Astrocyte (in vitro differentiated cells and primary cell): ENCODE measurements at regions not wholly inside any gene's neighbourhood (a gene's known extent, or its start where the extent isn't known, plus 50 kb on each side); places are given as distances from the start of the nearest gene placed in this dataset.

Experiments used
- DNase-seq: peaks from one replicate; pipeline ENCODE4 v3.0.0-alpha.2; 2010; ENCODE audit warnings: low read depth
- FAIRE-seq: peaks from 2 replicates; lab custom pipeline; 2011; peaks lifted over from hg19 to GRCh38; lab: Jason Lieb, UNC
- H2AFZ ChIP-seq: 2 replicates; pipeline ENCODE4 v1.6.0; 2012; ENCODE audit warnings: low read depth, low read length, inconsistent platforms
- H3K27ac ChIP-seq: 2 replicates; pipeline ENCODE4 v1.5.1; 2011; ENCODE audit warnings: low read depth, low read length, inconsistent platforms
- H3K27me3 ChIP-seq: 2 replicates; pipeline ENCODE4 v1.6.0; 2011; ENCODE audit warnings: low read length, inconsistent platforms; ENCODE audit not compliant: insufficient read depth
- H3K36me3 ChIP-seq: 2 replicates; pipeline ENCODE4 v1.5.1; 2011; ENCODE audit warnings: low read length, inconsistent platforms; ENCODE audit not compliant: insufficient read depth
- H3K4me1 ChIP-seq: 2 replicates; pipeline ENCODE4 v1.5.1; 2011; ENCODE audit warnings: low read length, inconsistent platforms; ENCODE audit not compliant: insufficient read depth
- H3K4me2 ChIP-seq: 2 replicates; pipeline ENCODE4 v1.6.0; 2012; ENCODE audit warnings: low read length, inconsistent platforms
- H3K4me3 ChIP-seq: 2 replicates; pipeline ENCODE4 v1.5.1; 2011; ENCODE audit warnings: low read depth, mild to moderate bottlenecking, low read length, inconsistent platforms; ENCODE audit not compliant: insufficient read depth
- H3K79me2 ChIP-seq: 2 replicates; pipeline ENCODE4 v1.6.0; 2012; ENCODE audit warnings: mild to moderate bottlenecking, low read length, inconsistent platforms; ENCODE audit not compliant: insufficient read depth
- H3K9ac ChIP-seq: 2 replicates; pipeline ENCODE4 v1.6.0; 2012; ENCODE audit warnings: mild to moderate bottlenecking, low read length, inconsistent platforms
- H3K9me3 ChIP-seq: 2 replicates; pipeline ENCODE4 v1.5.1; 2012; ENCODE audit warnings: low read depth, mild to moderate bottlenecking, low read length, inconsistent platforms; ENCODE audit not compliant: insufficient read depth
- H4K20me1 ChIP-seq: 2 replicates; pipeline ENCODE4 v1.6.0; 2012; ENCODE audit warnings: low read length, inconsistent platforms; ENCODE audit not compliant: insufficient read depth
- H3K27ac Mint-ChIP-seq: one replicate; pipeline ENCODE4 v1.8.0; 2021; ENCODE audit warnings: mild to moderate bottlenecking, mixed read lengths; ENCODE audit not compliant: unreplicated experiment
- H3K27me3 Mint-ChIP-seq: one replicate; pipeline ENCODE4 v1.8.0; 2021; ENCODE audit warnings: low read depth, mixed read lengths; ENCODE audit not compliant: unreplicated experiment
- H3K36me3 Mint-ChIP-seq: one replicate; pipeline ENCODE4 v1.8.0; 2021; ENCODE audit warnings: low read depth, mixed read lengths; ENCODE audit not compliant: unreplicated experiment
- H3K4me1 Mint-ChIP-seq: one replicate; pipeline ENCODE4 v1.8.0; 2021; ENCODE audit warnings: low read depth, mixed read lengths; ENCODE audit not compliant: unreplicated experiment
- H3K4me3 Mint-ChIP-seq: one replicate; pipeline ENCODE4 v1.8.0; 2021; ENCODE audit warnings: mild to moderate bottlenecking, moderate library complexity, mixed read lengths; ENCODE audit not compliant: unreplicated experiment
- H3K9me3 Mint-ChIP-seq: one replicate; pipeline ENCODE4 v1.8.0; 2021; ENCODE audit warnings: mild to moderate bottlenecking, mixed read lengths; ENCODE audit not compliant: unreplicated experiment
- EZH2 ChIP-seq: IDR thresholded peaks from 2 replicates; pipeline ENCODE4 v1.6.1; 2012; ENCODE audit warnings: mild to moderate bottlenecking, low read length, inconsistent platforms; ENCODE audit not compliant: insufficient read depth
- TF ChIP-seq, protein P1 (sequence below): IDR thresholded peaks from 2 replicates; pipeline ENCODE4 v1.5.1; 2011; ENCODE audit warnings: low read depth, mild to moderate bottlenecking, inconsistent platforms, low read length, moderate library complexity; ENCODE audit not compliant: insufficient read depth

DNA sequence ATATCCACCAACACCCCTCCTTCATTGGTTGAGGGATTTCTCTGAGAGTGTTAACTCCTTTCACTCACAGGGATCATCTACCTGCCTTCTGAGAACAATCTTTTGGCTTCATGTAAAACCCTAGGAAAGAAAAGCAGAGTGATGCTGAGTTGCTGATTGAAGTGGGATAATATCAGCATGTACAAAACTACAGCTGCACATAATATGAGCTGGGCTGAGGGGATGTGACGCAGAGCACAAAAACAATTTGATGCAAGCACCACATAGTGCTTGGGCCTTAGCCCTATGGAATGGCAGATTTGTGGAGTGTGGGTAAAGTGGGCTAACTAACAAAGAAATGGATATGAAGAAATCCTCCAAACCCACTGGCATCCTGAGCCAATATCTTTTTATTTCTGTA, 267.6 kb upstream of the KCNH8 start:
- Mint-ChIP-seq H3K27me3 (no peaks in the 10 kb centered on the region), H3K27ac (no peak overlapping the region), H3K4me1 (no peaks in the 10 kb centered on the region), H3K36me3 (no peaks in the 10 kb centered on the region), H3K9me3 (peaks cover 2% of the 10 kb centered on the region), H3K4me3 (no peak overlapping the region)
- DNase-seq (no peak), FAIRE-seq (no peak)
- Histone ChIP-seq H4K20me1 (no peaks in the 10 kb centered on the region), H3K27ac (no peak overlapping the region), H3K4me2 (no peak overlapping the region), H3K9ac (no peak overlapping the region), H3K9me3 (no peaks in the 10 kb centered on the region), H3K79me2 (no peaks in the 10 kb centered on the region), H3K27me3 (no peaks in the 10 kb centered on the region), H3K36me3 (no peaks in the 10 kb centered on the region), H3K4me3 (no peak overlapping the region), H3K4me1 (no peaks in the 10 kb centered on the region), H2AFZ (no peak overlapping the region)
- no peak for TF ChIP-seq EZH2
- TF ChIP-seq, protein P1, sequence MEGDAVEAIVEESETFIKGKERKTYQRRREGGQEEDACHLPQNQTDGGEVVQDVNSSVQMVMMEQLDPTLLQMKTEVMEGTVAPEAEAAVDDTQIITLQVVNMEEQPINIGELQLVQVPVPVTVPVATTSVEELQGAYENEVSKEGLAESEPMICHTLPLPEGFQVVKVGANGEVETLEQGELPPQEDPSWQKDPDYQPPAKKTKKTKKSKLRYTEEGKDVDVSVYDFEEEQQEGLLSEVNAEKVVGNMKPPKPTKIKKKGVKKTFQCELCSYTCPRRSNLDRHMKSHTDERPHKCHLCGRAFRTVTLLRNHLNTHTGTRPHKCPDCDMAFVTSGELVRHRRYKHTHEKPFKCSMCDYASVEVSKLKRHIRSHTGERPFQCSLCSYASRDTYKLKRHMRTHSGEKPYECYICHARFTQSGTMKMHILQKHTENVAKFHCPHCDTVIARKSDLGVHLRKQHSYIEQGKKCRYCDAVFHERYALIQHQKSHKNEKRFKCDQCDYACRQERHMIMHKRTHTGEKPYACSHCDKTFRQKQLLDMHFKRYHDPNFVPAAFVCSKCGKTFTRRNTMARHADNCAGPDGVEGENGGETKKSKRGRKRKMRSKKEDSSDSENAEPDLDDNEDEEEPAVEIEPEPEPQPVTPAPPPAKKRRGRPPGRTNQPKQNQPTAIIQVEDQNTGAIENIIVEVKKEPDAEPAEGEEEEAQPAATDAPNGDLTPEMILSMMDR: no peak

DNA sequence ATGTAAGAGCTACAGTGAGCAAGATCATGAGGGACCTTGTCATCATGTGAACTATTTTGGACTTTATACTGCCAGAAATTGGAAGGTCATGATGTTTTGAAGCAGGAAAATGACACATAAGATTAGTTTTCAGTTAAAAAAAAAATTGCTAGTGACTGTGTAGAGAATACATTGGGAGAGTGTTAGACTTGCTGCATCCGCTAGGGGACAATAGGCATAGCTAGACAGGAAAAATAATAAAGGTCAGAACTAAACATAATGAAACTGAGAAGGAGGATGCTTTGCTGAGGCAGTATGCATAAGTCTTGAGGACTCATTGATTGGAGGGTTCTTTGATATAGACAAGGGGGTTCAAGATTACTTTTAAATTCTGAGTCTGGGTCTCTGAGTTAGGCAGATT, 275.8 kb upstream of the KCNH8 start:
- no peak overlapping the region for H3K4me2 ChIP-seq
- DNase-seq: no peak
- H3K9ac ChIP-seq: no peak overlapping the region
- no peak overlapping the region for H3K27ac Mint-ChIP-seq
- no peak overlapping the region for H3K4me3 Mint-ChIP-seq
- H3K9me3 Mint-ChIP-seq: no peaks in the 10 kb centered on the region
- no peaks in the 10 kb centered on the region for H4K20me1 ChIP-seq
- H3K27me3 ChIP-seq: no peaks in the 10 kb centered on the region
- H3K27me3 Mint-ChIP-seq: no peaks in the 10 kb centered on the region
- no peaks in the 10 kb centered on the region for H3K36me3 Mint-ChIP-seq
- H3K4me3 ChIP-seq: no peak overlapping the region
- H3K9me3 ChIP-seq: no peaks in the 10 kb centered on the region
- no peak for FAIRE-seq
- no peak for TF ChIP-seq EZH2
- TF ChIP-seq, protein P1: no peak
- no peaks in the 10 kb centered on the region for H3K36me3 ChIP-seq
- H3K27ac ChIP-seq: no peak overlapping the region
- no peaks in the 10 kb centered on the region for H3K4me1 ChIP-seq
- no peaks in the 10 kb centered on the region for H3K79me2 ChIP-seq
- no peaks in the 10 kb centered on the region for H3K4me1 Mint-ChIP-seq
- no peak overlapping the region for H2AFZ ChIP-seq

DNA sequence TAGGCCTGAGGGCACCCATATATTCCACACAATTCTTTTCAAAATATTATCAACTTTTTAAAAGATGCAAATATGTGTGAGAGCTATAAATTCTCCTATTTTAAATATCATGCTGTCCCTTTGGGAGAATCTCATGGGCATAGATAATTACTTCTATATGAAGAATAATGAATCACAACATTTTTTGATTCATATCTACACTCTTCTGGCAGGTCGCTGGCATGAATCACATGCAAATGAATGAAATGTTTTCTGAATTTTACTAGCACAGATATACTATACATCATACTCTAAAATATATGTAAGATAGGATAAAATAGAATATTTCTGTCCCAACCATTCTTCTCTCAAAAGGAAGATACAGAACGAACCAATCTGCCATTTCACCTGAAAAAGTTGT, 277.7 kb upstream of the KCNH8 start:
- Histone ChIP-seq H3K4me2 (no peak overlapping the region), H3K79me2 (no peaks in the 10 kb centered on the region), H4K20me1 (no peaks in the 10 kb centered on the region), H2AFZ (no peak overlapping the region), H3K4me1 (no peaks in the 10 kb centered on the region), H3K9ac (no peak overlapping the region), H3K9me3 (no peaks in the 10 kb centered on the region), H3K27ac (no peak overlapping the region), H3K4me3 (no peak overlapping the region), H3K27me3 (no peaks in the 10 kb centered on the region), H3K36me3 (no peaks in the 10 kb centered on the region)
- Mint-ChIP-seq H3K4me3 (no peak overlapping the region), H3K9me3 (peaks cover 3% of the 10 kb centered on the region), H3K36me3 (no peaks in the 10 kb centered on the region), H3K27ac (no peak overlapping the region), H3K27me3 (no peaks in the 10 kb centered on the region), H3K4me1 (no peaks in the 10 kb centered on the region)
- TF ChIP-seq EZH2: no peak
- TF ChIP-seq, protein P1: no peak
- DNase-seq (no peak), FAIRE-seq (no peak)
